T-helper 1 cell treated with Interleukin-12 subunit alpha and Interleukin-12 subunit beta and Interleukin-4 antibody, amounts not matched to agents 30 ng/mL and 1 ng/mL, for 36 hours (primary cell): ENCODE measurements at regions not wholly inside any gene's neighbourhood (a gene's known extent, or its start where the extent isn't known, plus 50 kb on each side); places are given as distances from the start of the nearest gene placed in this dataset.
"Not testable (repeated sequence)": the region's sequence is repeated elsewhere in the genome, so short reads cannot be mapped to it uniquely, and the experiment has no call there.

Source experiments
- intact Hi-C: fragments of 100-400 bp; cut with micrococcal nuclease; formaldehyde crosslinking; loops from one replicate; pipeline ENCODE4 v1.15.1; 2024

GRCh38 chr5:111945535-111945934 lies 188.5 kb upstream of the NREP start:
- intact Hi-C loops = no loop called here

GRCh38 chr5:111942661-111943401 lies 185.8 kb upstream of the NREP start:
- intact Hi-C loops = no loop called here

DNA sequence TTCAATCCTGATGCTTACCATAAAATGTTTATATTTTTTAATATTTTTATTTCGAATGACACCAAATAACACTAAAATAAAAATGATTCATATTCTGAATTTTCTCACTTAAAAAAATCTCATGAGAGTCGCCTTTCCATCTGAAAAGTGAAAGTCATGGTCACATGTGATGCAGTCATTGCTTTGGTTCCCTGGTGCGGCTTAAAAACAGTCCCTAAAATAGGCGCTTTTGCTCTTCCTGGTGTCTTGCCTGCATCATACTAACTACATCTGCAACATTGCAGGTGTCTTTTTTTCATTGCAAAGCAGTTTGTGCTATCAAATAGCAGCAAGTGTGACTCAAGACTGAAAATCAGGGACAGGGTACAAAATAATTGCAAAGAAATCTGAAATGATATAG lies 185.2 kb upstream of the NREP start:
- intact Hi-C loops = no loop called here

GRCh38 chr5:111937094-111937493 lies 180.1 kb upstream of the NREP start:
- intact Hi-C loops = no loop called here

GRCh38 chr5:111935835-111936234 lies 178.8 kb upstream of the NREP start:
- intact Hi-C loops = no loop called here

- intact Hi-C loops = no loop called here
These were observed 178.0 kb upstream of the NREP start for GRCh38 chr5:111935009-111935408.

DNA sequence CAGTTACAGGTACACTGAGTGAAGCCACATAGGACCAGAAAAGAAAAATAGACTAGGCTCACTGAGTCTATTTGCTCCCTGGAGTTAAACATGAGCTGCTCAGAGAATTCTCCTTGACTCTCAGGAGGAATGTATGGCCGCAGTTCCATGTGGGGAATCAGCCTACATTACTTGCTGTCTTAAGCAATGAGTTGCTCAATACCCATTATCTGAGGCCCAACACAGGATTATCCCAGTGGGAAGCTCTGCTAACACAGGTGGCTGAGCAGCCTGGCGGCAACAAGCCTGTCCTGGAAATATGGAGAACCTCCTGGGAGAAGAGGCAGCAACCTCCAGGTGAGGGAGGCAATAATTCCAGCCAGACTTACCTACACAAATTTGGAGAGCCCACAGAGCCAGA lies 177.5 kb upstream of the NREP start:
- intact Hi-C loops = no loop called here

DNA sequence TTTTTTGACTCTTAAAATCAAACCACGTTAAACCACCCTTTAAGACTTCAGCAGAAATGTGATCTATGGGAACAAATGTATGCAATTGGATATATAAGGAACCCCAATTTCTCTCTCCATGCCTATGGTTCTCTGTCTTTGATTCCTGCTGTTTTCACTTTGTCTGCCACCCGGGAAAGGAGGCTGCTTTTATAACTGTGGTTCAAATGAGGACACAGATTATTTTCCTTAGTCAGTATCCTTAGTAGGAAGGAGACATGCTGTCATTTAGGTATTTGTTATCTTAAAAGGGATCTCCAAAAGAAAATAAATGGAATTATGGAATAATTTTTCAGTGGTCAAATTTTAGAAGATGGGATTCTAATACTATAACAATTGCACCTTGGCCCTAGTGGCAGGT lies 176.1 kb upstream of the NREP start:
- intact Hi-C loops = no loop called here

GRCh38 chr5:111932628-111933027 lies 175.6 kb upstream of the NREP start:
- intact Hi-C loops = no loop called here

GRCh38 chr5:111932199-111932598 lies 175.2 kb upstream of the NREP start:
- intact Hi-C loops = no loop called here

- intact Hi-C loops = no loop called here
These were observed 174.7 kb upstream of the NREP start for GRCh38 chr5:111931655-111932054.

GRCh38 chr5:111930905-111931461 lies 174.0 kb upstream of the NREP start:
- intact Hi-C loops = no loop called here

- intact Hi-C loops = no loop called here
These were observed 173.5 kb upstream of the NREP start for GRCh38 chr5:111930449-111930848.

- intact Hi-C loops = no loop called here
These were observed 172.9 kb upstream of the NREP start for GRCh38 chr5:111929867-111930266.

- intact Hi-C loops = no loop called here
These were observed 172.3 kb upstream of the NREP start for GRCh38 chr5:111929261-111929660.

DNA sequence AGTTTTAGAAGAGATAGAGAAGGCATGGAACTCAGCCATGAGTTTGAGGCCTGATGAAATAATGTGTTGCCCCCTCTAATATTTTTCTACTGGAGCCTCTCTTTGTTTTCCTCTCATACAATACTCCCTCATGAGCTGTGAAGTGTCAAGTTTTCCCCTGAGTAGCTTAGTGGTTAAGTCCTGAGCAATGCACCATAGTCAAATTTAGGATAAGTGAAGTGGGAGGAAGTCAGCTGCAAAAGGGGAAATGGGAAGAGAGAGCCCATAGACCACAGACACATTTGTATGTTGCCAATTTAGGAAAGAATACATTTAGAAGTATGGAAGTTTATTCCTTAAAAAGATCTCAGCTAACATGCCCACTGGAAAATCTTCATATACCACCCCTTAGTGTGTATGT lies 171.5 kb upstream of the NREP start:
- intact Hi-C loops = no loop called here

- intact Hi-C loops = no loop called here
These were observed 170.2 kb upstream of the NREP start for GRCh38 chr5:111927191-111927590.

GRCh38 chr5:111926026-111926425 lies 169.0 kb upstream of the NREP start:
- intact Hi-C loops = no loop called here

DNA sequence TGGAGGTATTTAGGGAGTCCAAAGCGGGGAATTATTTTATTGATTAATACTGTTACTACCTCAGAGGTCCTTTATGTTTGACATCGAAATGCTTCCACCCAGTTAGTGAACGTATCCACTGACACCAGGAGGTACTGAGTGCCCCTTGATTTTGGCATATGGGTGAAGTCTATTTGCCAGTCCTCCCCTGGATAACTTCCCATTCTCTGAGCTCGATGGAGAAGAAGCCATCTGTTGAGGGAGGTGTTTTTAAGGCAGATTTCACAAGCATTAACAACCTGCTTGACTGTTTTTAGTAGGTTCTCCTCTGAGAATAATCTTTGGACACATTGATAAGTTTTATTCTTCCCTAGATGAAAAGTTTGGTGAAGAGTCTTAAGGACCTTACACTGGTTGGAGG lies 165.3 kb upstream of the NREP start:
- intact Hi-C loops = no loop called here

GRCh38 chr5:111921691-111922090 lies 164.7 kb upstream of the NREP start:
- intact Hi-C loops = not testable (repeated sequence)

DNA sequence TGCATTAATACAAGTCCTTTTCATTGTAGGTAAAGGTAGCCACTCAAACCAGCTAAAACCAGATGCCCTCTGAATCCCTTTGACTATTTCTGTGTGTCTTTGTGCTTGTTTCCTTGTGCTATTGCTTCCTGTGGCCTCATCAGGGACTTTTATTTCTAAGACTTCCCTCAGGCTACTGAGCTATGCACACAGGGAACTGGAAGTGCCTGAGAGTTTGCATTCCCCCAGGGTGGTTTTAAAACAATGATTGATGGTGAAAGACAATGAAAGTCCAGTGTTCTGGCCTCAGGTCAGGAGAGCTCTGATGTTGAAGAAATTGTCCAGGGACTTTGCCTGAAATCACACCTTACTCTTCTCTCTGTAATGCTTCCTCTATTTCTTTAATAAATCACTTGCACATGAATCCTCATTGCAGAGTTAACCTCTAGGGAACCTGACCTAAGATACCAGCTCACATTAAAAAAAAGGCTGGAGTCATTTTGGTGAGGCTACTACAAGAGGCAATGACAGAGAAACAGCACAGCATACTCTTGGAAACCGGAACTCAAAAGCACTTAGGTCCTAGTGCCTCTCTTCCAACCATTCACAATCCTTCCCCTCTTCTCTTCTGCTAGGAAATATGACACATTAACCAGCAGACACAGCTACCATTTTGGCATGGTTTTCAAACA lies 158.1 kb upstream of the NREP start:
- intact Hi-C loops = no loop called here

DNA sequence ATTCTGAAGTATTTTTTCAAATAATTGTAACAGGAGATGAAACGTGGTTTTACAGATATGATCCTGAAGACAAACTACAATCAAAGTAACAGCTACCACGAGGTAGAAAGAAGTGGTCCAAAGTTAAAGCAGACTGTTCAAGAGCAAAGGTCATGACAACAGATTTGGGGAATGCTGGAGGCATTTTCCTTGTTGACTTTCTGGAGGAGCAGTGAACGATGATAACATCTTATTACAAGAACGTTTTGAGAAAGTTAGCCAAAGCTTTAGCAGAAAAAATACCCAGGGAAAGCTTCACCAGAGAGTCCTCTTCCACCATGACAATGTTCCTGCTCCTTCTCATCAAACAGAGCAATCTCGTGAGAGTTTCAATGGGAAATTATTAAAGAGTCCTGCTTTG lies 145.4 kb upstream of the NREP start:
- intact Hi-C loops = no loop called here

- intact Hi-C loops = no loop called here
These were observed 144.3 kb upstream of the NREP start for GRCh38 chr5:111901296-111901695.
